Activated CD8-positive, alpha-beta memory T cell treated with anti-CD3 and anti-CD28 coated beads, Interleukin-2, amount 50 U/mL, for 24 hours (primary cell): ENCODE measurements at regions not wholly inside any gene's neighbourhood (a gene's known extent, or its start where the extent isn't known, plus 50 kb on each side); places are given as distances from the start of the nearest gene placed in this dataset.
"Not testable (repeated sequence)": the region's sequence is repeated elsewhere in the genome, so short reads cannot be mapped to it uniquely, and the experiment has no call there.

Source experiments
- DNase-seq: peaks from one replicate; pipeline ENCODE4 v3.0.0-alpha.2; 2020; ENCODE audit errors: extremely low read depth

GRCh38 chr1:181172082-181172481 lies 83.6 kb downstream of the IER5 start:
- DNase-seq, result no peak

GRCh38 chr1:181173761-181174447 lies 85.4 kb downstream of the IER5 start:
- DNase-seq, result no peak

- no peak for DNase-seq
These were observed 86.4 kb downstream of the IER5 start for GRCh38 chr1:181174861-181175260.

GRCh38 chr1:181175356-181175910 lies 86.9 kb downstream of the IER5 start:
- no peak for DNase-seq

GRCh38 chr1:181175955-181176354 lies 87.5 kb downstream of the IER5 start:
- DNase-seq, result no peak

- DNase-seq, result no peak
These were observed 89.9 kb downstream of the IER5 start for GRCh38 chr1:181178241-181178879.

- no peak for DNase-seq
These were observed 90.9 kb downstream of the IER5 start for GRCh38 chr1:181179279-181179986.

GRCh38 chr1:181179987-181180365 lies 91.5 kb downstream of the IER5 start:
- DNase-seq, result no peak

- no peak for DNase-seq
These were observed 92.0 kb downstream of the IER5 start for GRCh38 chr1:181180407-181181031.

- DNase-seq, result no peak
These were observed 93.5 kb downstream of the IER5 start for GRCh38 chr1:181181792-181182585.

- no peak for DNase-seq
These were observed 96.1 kb downstream of the IER5 start for GRCh38 chr1:181184621-181185020.

- no peak for DNase-seq
These were observed 97.0 kb downstream of the IER5 start for GRCh38 chr1:181185461-181185860.

- not testable (repeated sequence) for DNase-seq
These were observed 97.6 kb downstream of the IER5 start for GRCh38 chr1:181186133-181186532.

- no peak for DNase-seq
These were observed 99.0 kb downstream of the IER5 start for GRCh38 chr1:181187337-181188126.

- DNase-seq, result no peak
These were observed 100.7 kb downstream of the IER5 start for GRCh38 chr1:181189245-181189644.

GRCh38 chr1:181189691-181190363 lies 101.3 kb downstream of the IER5 start:
- DNase-seq, result no peak

GRCh38 chr1:181190364-181191035 lies 102.0 kb downstream of the IER5 start:
- DNase-seq, result no peak

- no peak for DNase-seq
These were observed 103.1 kb downstream of the IER5 start for GRCh38 chr1:181191494-181192040.

GRCh38 chr1:181192316-181192715 lies 103.8 kb downstream of the IER5 start:
- no peak for DNase-seq
